Astrocyte (in vitro differentiated cells and primary cell): ENCODE measurements at regions not wholly inside any gene's neighbourhood (a gene's known extent, or its start where the extent isn't known, plus 50 kb on each side); places are given as distances from the start of the nearest gene placed in this dataset.

Experiments
- DNase-seq: peaks from one replicate; pipeline ENCODE4 v3.0.0-alpha.2; 2010; ENCODE audit warnings: low read depth
- FAIRE-seq: peaks from 2 replicates; lab custom pipeline; 2011; peaks lifted over from hg19 to GRCh38; lab: Jason Lieb, UNC
- H2AFZ ChIP-seq: 2 replicates; pipeline ENCODE4 v1.6.0; 2012; ENCODE audit warnings: low read depth, low read length, inconsistent platforms
- H3K27ac ChIP-seq: 2 replicates; pipeline ENCODE4 v1.5.1; 2011; ENCODE audit warnings: low read depth, low read length, inconsistent platforms
- H3K27me3 ChIP-seq: 2 replicates; pipeline ENCODE4 v1.6.0; 2011; ENCODE audit warnings: low read length, inconsistent platforms; ENCODE audit not compliant: insufficient read depth
- H3K36me3 ChIP-seq: 2 replicates; pipeline ENCODE4 v1.5.1; 2011; ENCODE audit warnings: low read length, inconsistent platforms; ENCODE audit not compliant: insufficient read depth
- H3K4me1 ChIP-seq: 2 replicates; pipeline ENCODE4 v1.5.1; 2011; ENCODE audit warnings: low read length, inconsistent platforms; ENCODE audit not compliant: insufficient read depth
- H3K4me2 ChIP-seq: 2 replicates; pipeline ENCODE4 v1.6.0; 2012; ENCODE audit warnings: low read length, inconsistent platforms
- H3K4me3 ChIP-seq: 2 replicates; pipeline ENCODE4 v1.5.1; 2011; ENCODE audit warnings: low read depth, mild to moderate bottlenecking, low read length, inconsistent platforms; ENCODE audit not compliant: insufficient read depth
- H3K79me2 ChIP-seq: 2 replicates; pipeline ENCODE4 v1.6.0; 2012; ENCODE audit warnings: mild to moderate bottlenecking, low read length, inconsistent platforms; ENCODE audit not compliant: insufficient read depth
- H3K9ac ChIP-seq: 2 replicates; pipeline ENCODE4 v1.6.0; 2012; ENCODE audit warnings: mild to moderate bottlenecking, low read length, inconsistent platforms
- H3K9me3 ChIP-seq: 2 replicates; pipeline ENCODE4 v1.5.1; 2012; ENCODE audit warnings: low read depth, mild to moderate bottlenecking, low read length, inconsistent platforms; ENCODE audit not compliant: insufficient read depth
- H4K20me1 ChIP-seq: 2 replicates; pipeline ENCODE4 v1.6.0; 2012; ENCODE audit warnings: low read length, inconsistent platforms; ENCODE audit not compliant: insufficient read depth
- H3K27ac Mint-ChIP-seq: one replicate; pipeline ENCODE4 v1.8.0; 2021; ENCODE audit warnings: mild to moderate bottlenecking, mixed read lengths; ENCODE audit not compliant: unreplicated experiment
- H3K27me3 Mint-ChIP-seq: one replicate; pipeline ENCODE4 v1.8.0; 2021; ENCODE audit warnings: low read depth, mixed read lengths; ENCODE audit not compliant: unreplicated experiment
- H3K36me3 Mint-ChIP-seq: one replicate; pipeline ENCODE4 v1.8.0; 2021; ENCODE audit warnings: low read depth, mixed read lengths; ENCODE audit not compliant: unreplicated experiment
- H3K4me1 Mint-ChIP-seq: one replicate; pipeline ENCODE4 v1.8.0; 2021; ENCODE audit warnings: low read depth, mixed read lengths; ENCODE audit not compliant: unreplicated experiment
- H3K4me3 Mint-ChIP-seq: one replicate; pipeline ENCODE4 v1.8.0; 2021; ENCODE audit warnings: mild to moderate bottlenecking, moderate library complexity, mixed read lengths; ENCODE audit not compliant: unreplicated experiment
- H3K9me3 Mint-ChIP-seq: one replicate; pipeline ENCODE4 v1.8.0; 2021; ENCODE audit warnings: mild to moderate bottlenecking, mixed read lengths; ENCODE audit not compliant: unreplicated experiment
- CTCF ChIP-seq: IDR thresholded peaks from 2 replicates; pipeline ENCODE4 v1.5.1; 2011; ENCODE audit warnings: low read depth, mild to moderate bottlenecking, inconsistent platforms, low read length, moderate library complexity; ENCODE audit not compliant: insufficient read depth
- EZH2 ChIP-seq: IDR thresholded peaks from 2 replicates; pipeline ENCODE4 v1.6.1; 2012; ENCODE audit warnings: mild to moderate bottlenecking, low read length, inconsistent platforms; ENCODE audit not compliant: insufficient read depth

- no peak for FAIRE-seq
- no peaks in the 10 kb centered on the region for H3K27me3 Mint-ChIP-seq
- H3K4me1 Mint-ChIP-seq: no peaks in the 10 kb centered on the region
- no peak overlapping the region for H3K4me2 ChIP-seq
- H3K9me3 ChIP-seq: no peaks in the 10 kb centered on the region
- no peaks in the 10 kb centered on the region for H4K20me1 ChIP-seq
- TF ChIP-seq EZH2 (no peak), CTCF (no peak)
- no peak overlapping the region for H3K4me3 ChIP-seq
- H3K27ac ChIP-seq: no peak overlapping the region
- H3K79me2 ChIP-seq: no peaks in the 10 kb centered on the region
- no peak overlapping the region for H3K9ac ChIP-seq
- no peak overlapping the region for H3K27ac Mint-ChIP-seq
- no peaks in the 10 kb centered on the region for H3K27me3 ChIP-seq
- no peaks in the 10 kb centered on the region for H3K36me3 ChIP-seq
- no peak for DNase-seq
- no peak overlapping the region for H3K4me3 Mint-ChIP-seq
- no peaks in the 10 kb centered on the region for H3K4me1 ChIP-seq
- no peaks in the 10 kb centered on the region for H3K36me3 Mint-ChIP-seq
- no peaks in the 10 kb centered on the region for H3K9me3 Mint-ChIP-seq
- no peak overlapping the region for H2AFZ ChIP-seq
These were observed 194.8 kb upstream of the GULP1 start for GRCh38 chr2:188096910-188097309.

- no peak overlapping the region for H3K27ac ChIP-seq
- no peaks in the 10 kb centered on the region for H4K20me1 ChIP-seq
- no peaks in the 10 kb centered on the region for H3K36me3 ChIP-seq
- no peak overlapping the region for H3K4me3 Mint-ChIP-seq
- H3K4me1 ChIP-seq: no peaks in the 10 kb centered on the region
- no peaks in the 10 kb centered on the region for H3K36me3 Mint-ChIP-seq
- H3K27me3 Mint-ChIP-seq: no peaks in the 10 kb centered on the region
- DNase-seq (no peak), FAIRE-seq (no peak)
- H3K4me3 ChIP-seq: no peak overlapping the region
- H3K4me2 ChIP-seq: no peak overlapping the region
- H3K27me3 ChIP-seq: no peaks in the 10 kb centered on the region
- H3K4me1 Mint-ChIP-seq: no peaks in the 10 kb centered on the region
- H3K9ac ChIP-seq: no peak overlapping the region
- no peaks in the 10 kb centered on the region for H3K9me3 ChIP-seq
- no peak for TF ChIP-seq CTCF
- no peak for TF ChIP-seq EZH2
- no peaks in the 10 kb centered on the region for H3K9me3 Mint-ChIP-seq
- H3K79me2 ChIP-seq: no peaks in the 10 kb centered on the region
- H3K27ac Mint-ChIP-seq: no peak overlapping the region
- no peak overlapping the region for H2AFZ ChIP-seq
These were observed 188.8 kb upstream of the GULP1 start for GRCh38 chr2:188102881-188103280.

- no peaks in the 10 kb centered on the region for H3K27me3 Mint-ChIP-seq
- Histone ChIP-seq H3K27ac (no peak overlapping the region), H3K79me2 (no peaks in the 10 kb centered on the region), H3K4me2 (no peak overlapping the region), H4K20me1 (no peaks in the 10 kb centered on the region), H3K9me3 (no peaks in the 10 kb centered on the region), H3K4me3 (no peak overlapping the region), H3K4me1 (no peaks in the 10 kb centered on the region), H3K27me3 (no peaks in the 10 kb centered on the region), H3K9ac (no peak overlapping the region), H3K36me3 (no peaks in the 10 kb centered on the region), H2AFZ (peak overlapping the region; percentile 28)
- FAIRE-seq: peak; percentile 60
- no peaks in the 10 kb centered on the region for H3K9me3 Mint-ChIP-seq
- no peak overlapping the region for H3K27ac Mint-ChIP-seq
- DNase-seq: peak; percentile 44
- H3K4me1 Mint-ChIP-seq: peaks cover 5% of the 10 kb centered on the region
- TF ChIP-seq EZH2: no peak
- no peak for TF ChIP-seq CTCF
- H3K4me3 Mint-ChIP-seq: no peak overlapping the region
- no peaks in the 10 kb centered on the region for H3K36me3 Mint-ChIP-seq
These were observed 177.7 kb upstream of the GULP1 start for GRCh38 chr2:188114014-188114413.
